HG02610 (cell line): ENCODE measurements at regions not wholly inside any gene's neighbourhood (a gene's known extent, or its start where the extent isn't known, plus 50 kb on each side); places are given as distances from the start of the nearest gene placed in this dataset.
"Not testable (repeated sequence)": the region's sequence is repeated elsewhere in the genome, so short reads cannot be mapped to it uniquely, and the experiment has no call there.

ENCODE experiments used
- ATAC-seq: cut with Tn5 transposase; IDR thresholded peaks from one replicate; pipeline ENCODE4 v1.9.1; 2021; ENCODE audit warnings: mild to moderate bottlenecking, moderate library complexity; ENCODE audit not compliant: unreplicated experiment

GRCh38 chr22:22716136-22716665 lies 71.8 kb downstream of the GGTLC2 start:
- no peak for ATAC-seq

GRCh38 chr22:22717664-22718063 lies 73.2 kb downstream of the GGTLC2 start:
- no peak for ATAC-seq

GRCh38 chr22:22720201-22720723 lies 75.8 kb downstream of the GGTLC2 start:
- ATAC-seq: peak; percentile 46

- peak; percentile 89 for ATAC-seq
Measured at GRCh38 chr22:22720724-22721261, 76.4 kb downstream of the GGTLC2 start.

- no peak for ATAC-seq
Measured at GRCh38 chr22:22721681-22722354, 77.4 kb downstream of the GGTLC2 start.

GRCh38 chr22:22728382-22728781 lies 84.0 kb downstream of the GGTLC2 start:
- no peak for ATAC-seq

- ATAC-seq: no peak
Measured at GRCh38 chr22:22730655-22731373, 86.4 kb downstream of the GGTLC2 start.

- no peak for ATAC-seq
Measured at GRCh38 chr22:22731374-22731676, 86.9 kb downstream of the GGTLC2 start.

- not testable (repeated sequence) for ATAC-seq
Measured at GRCh38 chr22:22733006-22733405, 88.6 kb downstream of the GGTLC2 start.

GRCh38 chr22:22733881-22734373 lies 89.5 kb downstream of the GGTLC2 start:
- ATAC-seq: no peak

GRCh38 chr22:22734395-22735272 lies 90.2 kb downstream of the GGTLC2 start:
- not testable (repeated sequence) for ATAC-seq

GRCh38 chr22:22735276-22735675 lies 90.9 kb downstream of the GGTLC2 start:
- ATAC-seq: not testable (repeated sequence)

GRCh38 chr22:22735695-22736611 lies 91.5 kb downstream of the GGTLC2 start:
- ATAC-seq: no peak

- no peak for ATAC-seq
Measured at GRCh38 chr22:22737590-22737989, 93.2 kb downstream of the GGTLC2 start.

GRCh38 chr22:22738959-22739585 lies 94.7 kb downstream of the GGTLC2 start:
- no peak for ATAC-seq

GRCh38 chr22:22740560-22741276 lies 96.3 kb downstream of the GGTLC2 start:
- no peak for ATAC-seq

GRCh38 chr22:22741843-22742242 lies 97.4 kb downstream of the GGTLC2 start:
- ATAC-seq: no peak

GRCh38 chr22:22742641-22743040 lies 98.2 kb downstream of the GGTLC2 start:
- no peak for ATAC-seq
